ENCODE measurements at regions not wholly inside any gene's neighbourhood (a gene's known extent, or its start where the extent isn't known, plus 50 kb on each side); places are given as distances from the start of the nearest gene placed in this dataset.

DNA sequence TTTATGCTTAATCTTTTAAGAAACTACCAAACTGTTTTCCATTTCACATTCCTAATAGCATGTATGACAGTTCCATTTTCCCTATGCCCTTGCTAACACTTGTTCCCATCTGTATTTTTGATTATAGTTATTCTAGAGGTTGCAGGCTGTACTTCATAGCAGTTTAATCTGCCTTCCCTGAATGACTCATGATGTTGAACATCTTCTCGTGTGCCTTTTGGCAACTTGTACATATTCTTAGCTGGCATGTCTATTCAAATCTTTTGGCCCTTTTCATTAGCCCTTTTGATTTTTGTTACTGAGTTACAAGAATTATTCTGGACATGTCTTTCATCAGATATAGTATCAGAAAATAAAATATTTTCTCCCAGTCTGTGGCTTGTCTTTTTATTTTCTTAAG lies 320.3 kb downstream of the DIRAS2 start (continued):
- TF ChIP-seq TBP (IDR thresholded peaks at IDR 0.05; ENCODE audit: low read depth, low read length) (no peak), SIRT6 (IDR thresholded peaks at IDR 0.05; ENCODE audit: low read length) (no peak), CHD2 (IDR thresholded peaks at IDR 0.05; ENCODE audit: low read length) (no peak)
- TF ChIP-seq, protein P1, sequence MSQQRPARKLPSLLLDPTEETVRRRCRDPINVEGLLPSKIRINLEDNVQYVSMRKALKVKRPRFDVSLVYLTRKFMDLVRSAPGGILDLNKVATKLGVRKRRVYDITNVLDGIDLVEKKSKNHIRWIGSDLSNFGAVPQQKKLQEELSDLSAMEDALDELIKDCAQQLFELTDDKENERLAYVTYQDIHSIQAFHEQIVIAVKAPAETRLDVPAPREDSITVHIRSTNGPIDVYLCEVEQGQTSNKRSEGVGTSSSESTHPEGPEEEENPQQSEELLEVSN (IDR thresholded peaks at IDR 0.05): no peak

Data from H1 (cell line).